A549 (cell line): ENCODE measurements at regions not wholly inside any gene's neighbourhood (a gene's known extent, or its start where the extent isn't known, plus 50 kb on each side); places are given as distances from the start of the nearest gene placed in this dataset.

Source experiments
- MYC ChIP-seq: IDR thresholded peaks from 2 replicates; pipeline ENCODE4 v1.6.1; 2012; ENCODE audit warnings: mild to moderate bottlenecking, inconsistent platforms, low read length, improper control_type of control experiment, borderline replicate concordance
- TF ChIP-seq, protein P1 (sequence below): IDR thresholded peaks from 2 replicates; pipeline ENCODE4 v1.6.1; 2012
- TF ChIP-seq, protein P2 (sequence below): fragments of >200 bp; sonication (Bioruptor Twin); formaldehyde crosslinking; IDR thresholded peaks from 3 replicates; pipeline ENCODE4 v1.5.1; 2016

DNA sequence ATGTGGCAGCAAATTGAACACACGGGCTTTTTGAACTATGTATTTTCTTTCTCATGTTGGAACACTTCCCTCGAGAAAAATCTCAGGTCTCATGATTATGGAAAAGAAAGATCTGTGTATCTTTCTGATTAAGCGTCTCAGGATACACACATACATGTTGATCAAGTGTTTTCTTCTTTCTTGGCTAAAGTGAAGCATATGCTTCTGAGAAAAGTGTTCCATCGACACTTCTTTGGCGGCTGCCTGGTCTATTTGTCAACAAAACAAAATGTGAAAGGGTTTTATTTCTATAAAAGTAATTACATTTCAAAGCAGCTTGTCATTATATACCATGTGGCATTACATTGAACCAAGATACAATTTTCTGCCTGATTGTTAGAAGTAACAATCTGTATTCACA lies 157.5 kb downstream of the DLEU7 start:
- TF ChIP-seq, protein P1, sequence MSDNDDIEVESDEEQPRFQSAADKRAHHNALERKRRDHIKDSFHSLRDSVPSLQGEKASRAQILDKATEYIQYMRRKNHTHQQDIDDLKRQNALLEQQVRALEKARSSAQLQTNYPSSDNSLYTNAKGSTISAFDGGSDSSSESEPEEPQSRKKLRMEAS = no peak
- TF ChIP-seq, protein P2, sequence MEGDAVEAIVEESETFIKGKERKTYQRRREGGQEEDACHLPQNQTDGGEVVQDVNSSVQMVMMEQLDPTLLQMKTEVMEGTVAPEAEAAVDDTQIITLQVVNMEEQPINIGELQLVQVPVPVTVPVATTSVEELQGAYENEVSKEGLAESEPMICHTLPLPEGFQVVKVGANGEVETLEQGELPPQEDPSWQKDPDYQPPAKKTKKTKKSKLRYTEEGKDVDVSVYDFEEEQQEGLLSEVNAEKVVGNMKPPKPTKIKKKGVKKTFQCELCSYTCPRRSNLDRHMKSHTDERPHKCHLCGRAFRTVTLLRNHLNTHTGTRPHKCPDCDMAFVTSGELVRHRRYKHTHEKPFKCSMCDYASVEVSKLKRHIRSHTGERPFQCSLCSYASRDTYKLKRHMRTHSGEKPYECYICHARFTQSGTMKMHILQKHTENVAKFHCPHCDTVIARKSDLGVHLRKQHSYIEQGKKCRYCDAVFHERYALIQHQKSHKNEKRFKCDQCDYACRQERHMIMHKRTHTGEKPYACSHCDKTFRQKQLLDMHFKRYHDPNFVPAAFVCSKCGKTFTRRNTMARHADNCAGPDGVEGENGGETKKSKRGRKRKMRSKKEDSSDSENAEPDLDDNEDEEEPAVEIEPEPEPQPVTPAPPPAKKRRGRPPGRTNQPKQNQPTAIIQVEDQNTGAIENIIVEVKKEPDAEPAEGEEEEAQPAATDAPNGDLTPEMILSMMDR = no peak
- TF ChIP-seq MYC = no peak
